Cerebellar cortex (tissue), 1 donor: ENCODE measurements at regions not wholly inside any gene's neighbourhood (a gene's known extent, or its start where the extent isn't known, plus 50 kb on each side); places are given as distances from the start of the nearest gene placed in this dataset.

ENCODE experiments used
- DNase-seq: peaks from one replicate; pipeline ENCODE4 v3.0.0-alpha.2; 2015; ENCODE audit warnings: low spot score

DNA sequence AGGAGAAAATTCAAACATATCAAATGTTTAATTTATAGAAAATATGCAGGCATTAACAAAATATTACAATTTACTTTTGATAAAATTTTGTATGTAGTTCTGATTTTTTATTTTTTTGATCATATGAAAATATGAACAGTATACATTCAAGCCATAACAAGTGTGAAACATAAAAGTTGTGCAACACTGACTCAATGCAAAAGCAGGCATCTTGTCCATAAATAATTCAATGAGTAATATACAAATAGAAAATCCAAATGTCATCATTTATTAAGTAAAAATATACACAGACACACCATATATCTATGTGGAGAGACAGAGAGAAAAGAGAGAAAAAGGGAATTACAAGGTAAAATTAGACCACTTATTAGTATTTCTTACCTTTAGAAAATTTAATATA is 1183.9 kb downstream of the SLITRK1 start:
- no peak for DNase-seq

GRCh38 chr13:82693607-82694006 is 1188.7 kb downstream of the SLITRK1 start:
- DNase-seq, result no peak

DNA sequence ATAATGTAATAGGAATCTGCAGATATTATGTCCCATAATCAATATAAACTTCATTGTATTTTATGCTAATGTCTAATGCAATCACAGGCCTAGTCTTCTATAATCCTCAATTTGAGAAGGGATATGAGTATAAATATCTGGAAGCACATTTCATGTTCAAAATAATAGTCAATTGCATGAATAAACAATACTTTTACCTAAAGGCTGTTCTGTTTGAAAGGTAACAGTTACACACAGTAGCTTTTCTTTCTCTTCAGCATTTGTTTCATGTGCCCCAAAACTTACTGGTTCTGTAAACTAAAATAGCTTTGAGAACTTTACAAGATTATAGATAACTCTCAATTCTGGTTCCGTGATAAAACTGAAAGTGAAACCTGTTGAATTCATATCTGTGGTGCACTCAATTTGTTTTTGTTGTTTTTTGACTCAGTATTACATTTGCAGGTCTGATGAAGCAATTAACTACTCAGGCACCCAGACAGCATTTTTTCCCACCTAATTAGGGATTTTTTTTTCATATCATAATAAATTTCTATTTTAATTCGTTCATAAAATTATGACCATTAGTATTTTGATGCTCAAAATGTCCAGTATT is 1193.8 kb downstream of the SLITRK1 start:
- no peak for DNase-seq

DNA sequence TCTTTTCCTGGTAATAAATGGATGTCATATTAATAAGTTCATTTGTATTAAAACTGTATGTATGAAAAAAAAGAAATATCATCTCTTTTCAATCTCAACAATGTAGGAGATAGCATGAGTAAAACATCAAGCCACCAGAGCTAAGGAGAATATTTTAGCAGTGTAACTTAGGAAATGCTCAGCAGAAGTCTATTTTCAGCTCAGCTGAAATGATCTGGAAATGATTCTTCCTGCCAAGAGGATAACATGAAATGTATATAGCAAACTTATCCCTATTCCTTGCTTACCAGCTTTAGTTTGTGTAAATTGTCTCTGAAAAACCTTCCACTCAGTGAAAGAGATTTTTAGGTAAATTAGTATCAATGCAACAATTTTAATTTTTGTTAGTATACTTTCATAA is 1194.4 kb downstream of the SLITRK1 start:
- DNase-seq, result no peak

GRCh38 chr13:82681535-82681934 is 1200.7 kb downstream of the SLITRK1 start:
- no peak for DNase-seq

DNA sequence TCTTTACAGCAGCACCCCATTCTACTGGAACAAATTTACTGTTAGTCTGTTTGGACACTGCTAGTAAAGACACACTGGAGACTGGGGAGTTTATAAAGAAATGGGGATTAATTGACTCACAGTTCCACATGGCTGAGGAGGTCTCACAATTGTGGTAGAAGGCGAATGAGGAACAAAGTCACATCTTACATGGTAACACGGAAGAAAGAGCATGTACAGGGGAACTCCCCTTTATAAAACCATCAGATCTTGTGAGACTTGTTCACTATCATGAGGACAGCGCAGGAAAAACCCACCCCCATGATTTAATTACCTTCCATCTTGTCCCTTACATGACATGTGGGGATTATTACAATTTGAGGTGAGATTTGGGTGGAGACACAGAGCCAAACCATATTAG is 1204.2 kb downstream of the SLITRK1 start:
- no peak for DNase-seq

DNA sequence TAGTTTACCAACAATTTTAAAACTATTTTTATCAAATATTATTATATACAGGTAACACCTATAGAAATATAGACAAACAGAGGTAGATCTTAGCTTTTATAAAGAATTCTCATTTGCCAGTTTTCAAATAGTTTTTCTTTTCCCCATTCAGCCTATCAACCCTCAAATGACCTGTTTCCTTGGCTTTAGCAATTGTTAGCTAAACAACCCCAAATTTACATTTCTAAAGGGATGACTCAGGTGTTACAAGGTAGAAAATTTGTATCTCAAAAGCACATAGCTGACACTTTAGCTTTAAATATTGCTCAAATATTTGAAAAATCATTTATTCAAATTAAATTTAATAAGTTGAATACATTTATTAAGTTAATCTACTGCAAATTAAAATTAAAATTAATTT is 1207.2 kb downstream of the SLITRK1 start:
- DNase-seq, result no peak

DNA sequence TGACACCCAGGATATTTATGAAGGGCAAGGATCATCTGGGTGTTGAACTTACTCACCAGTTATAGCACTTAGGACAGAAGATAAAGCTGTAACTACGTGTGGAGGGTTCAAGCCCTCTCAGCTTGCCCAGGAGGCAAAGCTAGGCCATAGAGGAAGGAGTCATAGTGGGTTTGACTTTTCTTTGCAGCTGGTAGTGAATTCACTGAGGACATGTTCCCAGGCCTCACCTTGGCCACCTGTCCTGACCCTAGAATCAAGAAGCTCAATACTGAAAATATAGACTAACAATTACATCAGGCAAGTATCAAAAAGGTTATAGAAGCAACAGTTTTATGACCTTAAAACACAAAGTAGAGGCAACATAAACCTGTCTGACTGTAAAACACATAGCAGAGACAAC is 1207.7 kb downstream of the SLITRK1 start:
- no peak for DNase-seq

- no peak for DNase-seq
Observed at GRCh38 chr13:82672248-82672647, 1210.0 kb downstream of the SLITRK1 start.

GRCh38 chr13:82664183-82664582 is 1218.1 kb downstream of the SLITRK1 start:
- DNase-seq, result no peak

- DNase-seq, result no peak
Observed at GRCh38 chr13:82661126-82661525, 1221.1 kb downstream of the SLITRK1 start.

DNA sequence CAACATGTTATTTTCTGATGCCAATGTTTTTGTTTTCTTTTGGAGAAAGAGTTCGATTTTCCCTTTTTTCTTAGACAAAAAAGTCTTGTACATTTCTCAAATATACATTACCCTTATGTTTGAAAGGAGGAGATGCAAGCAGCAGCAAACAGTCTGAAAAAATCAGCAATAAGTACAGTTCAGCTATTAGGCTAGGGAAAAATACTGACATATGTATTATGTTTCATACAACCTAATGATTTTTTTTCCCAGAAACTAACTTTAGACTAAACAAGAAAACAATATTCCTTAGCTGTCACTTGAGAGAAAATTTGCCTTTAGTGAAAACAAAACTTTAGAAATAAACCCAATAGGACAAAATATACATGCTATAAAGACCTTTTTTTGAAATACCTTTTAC is 1223.5 kb downstream of the SLITRK1 start:
- DNase-seq, result no peak

- no peak for DNase-seq
Observed at GRCh38 chr13:82657471-82657870, 1224.8 kb downstream of the SLITRK1 start.

- no peak for DNase-seq
Observed at GRCh38 chr13:82654861-82655855, 1227.1 kb downstream of the SLITRK1 start.

DNA sequence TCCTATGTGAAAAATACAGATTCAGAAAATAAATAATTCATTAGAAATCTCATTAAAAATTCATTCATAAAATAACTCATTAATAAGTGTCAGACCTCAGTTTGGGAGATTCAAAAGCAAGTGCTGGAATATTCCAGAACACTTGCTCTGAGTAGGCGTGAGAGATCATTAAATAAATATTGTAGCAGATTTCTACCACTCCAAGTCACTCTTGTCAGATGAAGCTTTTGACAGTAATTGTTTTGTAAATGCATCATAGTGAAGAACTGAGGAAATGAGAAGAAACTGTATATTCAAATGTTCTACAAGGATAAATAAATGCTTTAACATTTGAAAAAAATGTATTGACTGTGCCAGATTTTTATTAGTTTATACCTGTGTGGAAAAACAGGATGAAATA is 1228.1 kb downstream of the SLITRK1 start:
- no peak for DNase-seq

DNA sequence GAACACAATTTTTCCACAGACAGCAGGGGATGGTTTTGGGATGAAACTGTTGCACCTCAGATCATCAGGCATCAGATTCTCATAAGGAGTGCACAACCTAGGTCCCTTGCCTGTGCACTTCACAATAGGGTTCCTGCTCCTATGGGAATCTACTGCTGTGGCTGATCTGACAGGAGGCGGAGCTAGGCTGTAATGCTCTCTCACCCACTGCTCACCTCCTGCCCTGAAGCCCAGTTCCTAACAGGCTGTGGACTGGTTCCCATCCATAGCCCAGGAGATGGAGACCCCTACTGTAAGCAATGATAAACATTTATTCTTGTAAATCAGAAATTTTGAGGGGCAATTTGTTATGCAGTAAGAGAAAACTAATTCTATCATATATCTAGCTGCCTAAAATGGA is 1234.7 kb downstream of the SLITRK1 start:
- DNase-seq, result no peak

DNA sequence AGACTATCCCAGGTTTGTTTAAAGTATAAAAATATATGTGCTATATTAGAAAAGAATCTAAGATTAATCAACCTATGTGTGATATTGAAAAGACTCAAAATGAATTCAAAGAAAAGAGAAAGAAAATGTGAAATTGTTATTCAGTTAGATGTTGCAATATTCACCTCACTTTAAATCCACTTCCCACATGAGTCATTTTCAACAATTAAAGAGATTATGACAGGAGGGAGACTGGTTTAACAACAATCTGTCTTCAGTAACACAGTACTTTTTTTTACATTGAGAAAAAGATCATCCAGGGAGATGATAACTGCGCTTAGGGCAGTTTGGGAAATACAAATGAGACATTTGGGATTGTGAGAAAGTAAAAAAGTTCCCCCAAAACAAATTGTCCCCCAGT is 1246.2 kb downstream of the SLITRK1 start:
- DNase-seq, result no peak

- no peak for DNase-seq
Observed at GRCh38 chr13:82634946-82635345, 1247.3 kb downstream of the SLITRK1 start.

- DNase-seq, result no peak
Observed at GRCh38 chr13:82627183-82627582, 1255.1 kb downstream of the SLITRK1 start.

DNA sequence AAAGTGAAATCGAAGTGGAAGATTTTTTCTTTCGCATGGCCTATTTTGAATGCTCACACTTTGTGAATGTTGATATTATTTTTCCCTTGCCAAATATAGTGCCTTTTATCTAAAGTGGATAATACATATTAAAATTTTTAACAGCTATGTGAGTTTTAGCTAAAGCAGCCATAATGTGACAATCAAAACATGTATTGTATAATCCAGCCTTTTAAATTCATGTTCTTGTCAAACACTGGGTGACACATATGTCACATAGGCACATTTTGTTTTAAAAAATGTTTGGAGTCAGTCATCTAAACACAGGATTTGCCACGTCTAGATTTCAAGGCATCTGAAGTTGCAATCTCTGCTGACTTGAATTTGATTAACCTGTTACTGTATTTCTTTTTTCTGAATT is 1256.6 kb downstream of the SLITRK1 start:
- no peak for DNase-seq

GRCh38 chr13:82615043-82615442 is 1267.2 kb downstream of the SLITRK1 start:
- DNase-seq, result no peak

GRCh38 chr13:82614086-82614485 is 1268.2 kb downstream of the SLITRK1 start:
- DNase-seq, result no peak

DNA sequence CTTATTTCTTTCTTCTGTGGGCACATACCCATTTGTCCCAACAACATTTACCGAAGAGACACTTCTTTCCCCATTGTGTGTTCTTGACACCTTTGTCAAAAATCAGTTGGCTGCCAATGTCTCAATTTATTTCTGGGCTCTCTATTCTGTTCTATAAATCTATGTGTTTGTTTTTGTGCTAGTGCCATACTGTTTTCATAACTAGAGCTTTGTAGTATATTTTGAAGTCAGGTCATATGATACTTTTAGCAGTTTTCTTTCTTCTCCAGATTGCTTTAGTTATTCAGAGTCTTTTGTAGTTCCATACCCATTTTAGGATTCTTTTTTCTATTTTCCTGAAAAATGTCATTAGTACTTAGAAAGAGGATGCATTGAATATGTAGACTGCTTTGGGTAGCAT is 1276.3 kb downstream of the SLITRK1 start:
- DNase-seq, result no peak

GRCh38 chr13:82597747-82598146 is 1284.5 kb downstream of the SLITRK1 start:
- no peak for DNase-seq
